HG02840 (cell line): ENCODE measurements at regions not wholly inside any gene's neighbourhood (a gene's known extent, or its start where the extent isn't known, plus 50 kb on each side); places are given as distances from the start of the nearest gene placed in this dataset.

Experiments used
- ATAC-seq: cut with Tn5 transposase; IDR thresholded peaks from one replicate; pipeline ENCODE4 v1.9.1; 2021; ENCODE audit warnings: mild to moderate bottlenecking, moderate library complexity, moderate number of reproducible peaks; ENCODE audit not compliant: unreplicated experiment, low FRiP score

GRCh38 chrX:39845233-39845632, 252.5 kb downstream of the BCOR start:
- no peak for ATAC-seq

GRCh38 chrX:39846460-39846859, 251.3 kb downstream of the BCOR start:
- ATAC-seq = no peak

GRCh38 chrX:39848243-39848642, 249.5 kb downstream of the BCOR start:
- no peak for ATAC-seq

GRCh38 chrX:39848900-39849299, 248.9 kb downstream of the BCOR start:
- no peak for ATAC-seq

GRCh38 chrX:39850209-39850608, 247.5 kb downstream of the BCOR start:
- ATAC-seq = no peak

- ATAC-seq = no peak
These were observed 247.1 kb downstream of the BCOR start for GRCh38 chrX:39850630-39851152.

- ATAC-seq = no peak
These were observed 245.9 kb downstream of the BCOR start for GRCh38 chrX:39851745-39852455.

- no peak for ATAC-seq
These were observed 245.3 kb downstream of the BCOR start for GRCh38 chrX:39852491-39852890.

- ATAC-seq = no peak
These were observed 244.2 kb downstream of the BCOR start for GRCh38 chrX:39853417-39854030.

- ATAC-seq = peak; percentile 59
These were observed 242.7 kb downstream of the BCOR start for GRCh38 chrX:39854772-39855747.

GRCh38 chrX:39855748-39856129, 242.0 kb downstream of the BCOR start:
- ATAC-seq = peak; percentile 20

- ATAC-seq = no peak
These were observed 241.2 kb downstream of the BCOR start for GRCh38 chrX:39856472-39857121.

- ATAC-seq = no peak
These were observed 240.0 kb downstream of the BCOR start for GRCh38 chrX:39857780-39858179.

GRCh38 chrX:39859991-39860861, 237.5 kb downstream of the BCOR start:
- ATAC-seq = peak; percentile 72

- ATAC-seq = no peak
These were observed 234.8 kb downstream of the BCOR start for GRCh38 chrX:39862963-39863362.

GRCh38 chrX:39866229-39866628, 231.5 kb downstream of the BCOR start:
- no peak for ATAC-seq

- no peak for ATAC-seq
These were observed 227.7 kb downstream of the BCOR start for GRCh38 chrX:39869846-39870601.

- no peak for ATAC-seq
These were observed 226.1 kb downstream of the BCOR start for GRCh38 chrX:39871648-39872047.

- no peak for ATAC-seq
These were observed 224.6 kb downstream of the BCOR start for GRCh38 chrX:39873117-39873516.
